HG03060 (cell line): ENCODE measurements at regions not wholly inside any gene's neighbourhood (a gene's known extent, or its start where the extent isn't known, plus 50 kb on each side); places are given as distances from the start of the nearest gene placed in this dataset.
"Not testable (repeated sequence)": the region's sequence is repeated elsewhere in the genome, so short reads cannot be mapped to it uniquely, and the experiment has no call there.

ENCODE experiments used
- ATAC-seq: cut with Tn5 transposase; IDR thresholded peaks from one replicate; pipeline ENCODE4 v1.9.1; 2021; ENCODE audit warnings: low read depth, moderate number of reproducible peaks; ENCODE audit not compliant: unreplicated experiment

- no peak for ATAC-seq
These were observed 194.3 kb downstream of the DLEU7 start for GRCh38 chr13:50649211-50649610.

GRCh38 chr13:50650592-50651504, 192.6 kb downstream of the DLEU7 start:
- no peak for ATAC-seq

DNA sequence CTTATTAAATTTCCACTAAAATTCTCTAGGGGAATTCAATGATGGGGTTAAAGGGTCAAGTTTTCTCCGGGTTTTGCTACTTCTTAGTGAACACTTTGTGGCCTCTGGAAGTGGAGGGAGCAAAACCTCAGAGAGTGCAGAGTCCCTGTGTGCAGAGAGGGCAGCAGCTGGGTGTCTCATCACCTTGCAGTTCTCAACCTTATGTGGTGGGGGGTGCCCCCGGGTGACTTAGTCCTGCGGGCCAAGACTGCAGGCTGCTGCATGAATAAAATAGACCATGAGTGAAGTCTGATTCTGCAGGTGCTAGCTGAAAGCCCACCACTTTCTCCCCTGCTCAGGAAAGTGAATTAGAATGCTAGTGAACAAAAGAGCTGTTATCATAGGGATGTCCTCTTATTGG, 191.6 kb downstream of the DLEU7 start:
- ATAC-seq, result no peak

- ATAC-seq, result no peak
These were observed 189.2 kb downstream of the DLEU7 start for GRCh38 chr13:50654331-50654730.

DNA sequence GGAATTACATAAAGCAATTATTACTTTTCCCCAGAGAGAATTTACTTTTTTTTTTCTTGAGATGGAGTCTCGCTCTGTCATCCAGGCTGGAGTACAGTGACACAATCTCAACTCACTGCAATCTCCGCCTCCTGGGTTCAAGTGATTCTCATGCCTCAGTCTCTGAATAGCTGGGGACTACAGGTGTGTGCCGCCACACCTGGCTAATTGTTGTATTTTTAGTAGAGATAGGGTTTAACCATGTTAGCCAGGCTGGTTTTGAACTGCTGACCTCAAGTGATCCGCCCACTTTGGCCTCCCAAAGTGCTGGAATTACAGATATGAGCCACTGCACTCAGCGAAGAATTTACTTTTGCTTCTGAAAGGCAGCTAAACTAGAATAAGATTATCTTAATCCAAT, 181.6 kb downstream of the DLEU7 start:
- ATAC-seq, result not testable (repeated sequence)

GRCh38 chr13:50664951-50665350, 178.5 kb downstream of the DLEU7 start:
- ATAC-seq, result no peak

DNA sequence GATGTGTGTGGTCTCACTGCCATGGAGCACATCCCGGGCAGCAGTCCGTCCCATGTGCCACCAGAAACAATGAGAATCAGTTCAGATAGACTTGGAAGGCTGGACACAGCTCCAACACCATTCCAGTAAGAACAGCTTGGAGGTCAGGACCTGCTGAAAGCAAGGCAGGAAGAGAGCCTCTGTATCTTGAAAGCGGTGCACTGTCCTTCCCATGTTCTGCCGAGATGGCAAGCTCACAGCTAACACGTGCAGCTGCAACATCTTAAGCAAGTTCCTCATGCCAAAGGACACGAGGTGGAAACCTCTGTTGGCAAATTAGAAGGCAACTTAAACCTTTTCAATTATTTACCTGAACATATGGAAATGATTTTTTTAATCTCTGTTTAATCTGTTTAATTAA, 175.4 kb downstream of the DLEU7 start:
- no peak for ATAC-seq

- no peak for ATAC-seq
These were observed 174.7 kb downstream of the DLEU7 start for GRCh38 chr13:50668691-50669271.

DNA sequence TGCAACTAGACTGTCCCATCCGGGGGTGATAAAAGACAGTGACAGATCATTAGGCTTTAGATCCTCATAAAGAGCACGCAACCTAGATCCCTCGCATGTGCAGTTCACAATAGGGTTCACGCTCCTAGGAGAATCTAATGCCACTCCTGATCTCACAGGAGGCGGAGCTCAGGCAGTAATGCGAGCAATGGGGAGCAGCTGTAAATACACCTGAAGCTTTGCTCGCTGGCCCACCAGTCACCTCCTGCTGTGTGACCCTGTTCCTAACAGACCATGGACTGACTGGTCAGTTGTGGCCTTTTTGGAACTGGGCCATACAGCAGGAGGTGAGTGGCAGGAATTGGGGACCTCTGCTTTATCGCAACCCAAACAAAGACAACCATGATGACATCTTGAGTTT, 173.2 kb downstream of the DLEU7 start:
- no peak for ATAC-seq

DNA sequence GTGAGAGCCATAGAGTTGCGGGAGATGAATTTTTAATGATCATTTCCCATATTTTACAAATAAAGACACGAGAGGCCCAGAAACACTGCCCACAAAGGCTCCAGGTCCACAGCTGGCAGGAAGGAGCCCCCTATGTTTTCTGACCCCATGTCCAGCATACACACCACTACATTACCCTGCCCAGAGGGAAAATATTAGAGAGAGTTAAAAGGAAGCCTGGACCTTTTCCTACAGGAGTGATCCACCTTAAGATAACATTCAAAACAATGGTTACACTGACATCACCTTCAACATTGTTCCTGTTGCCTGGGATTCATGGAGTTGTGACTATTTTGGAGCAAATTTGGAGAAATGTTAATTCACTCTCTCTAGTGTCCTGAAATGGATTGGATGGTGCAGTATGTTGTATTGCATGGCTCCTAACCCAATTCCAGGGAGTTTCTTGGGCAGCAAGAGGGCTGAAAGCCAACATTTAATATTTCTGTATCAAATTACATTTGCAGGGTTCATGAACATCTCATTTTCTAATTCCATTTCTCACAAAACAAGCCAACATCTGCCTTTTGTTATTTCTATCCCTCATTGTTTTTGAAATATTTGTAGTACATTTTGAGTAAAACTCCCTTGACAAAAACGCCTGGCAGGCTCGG, 172.5 kb downstream of the DLEU7 start:
- no peak for ATAC-seq

GRCh38 chr13:50671497-50671850, 172.0 kb downstream of the DLEU7 start:
- ATAC-seq, result no peak

GRCh38 chr13:50672025-50672424, 171.5 kb downstream of the DLEU7 start:
- no peak for ATAC-seq

- ATAC-seq, result no peak
These were observed 167.8 kb downstream of the DLEU7 start for GRCh38 chr13:50675651-50676050.

GRCh38 chr13:50676602-50677001, 166.9 kb downstream of the DLEU7 start:
- peak; percentile 42 for ATAC-seq

GRCh38 chr13:50677258-50677657, 166.2 kb downstream of the DLEU7 start:
- no peak for ATAC-seq

GRCh38 chr13:50677687-50678463, 165.6 kb downstream of the DLEU7 start:
- no peak for ATAC-seq

DNA sequence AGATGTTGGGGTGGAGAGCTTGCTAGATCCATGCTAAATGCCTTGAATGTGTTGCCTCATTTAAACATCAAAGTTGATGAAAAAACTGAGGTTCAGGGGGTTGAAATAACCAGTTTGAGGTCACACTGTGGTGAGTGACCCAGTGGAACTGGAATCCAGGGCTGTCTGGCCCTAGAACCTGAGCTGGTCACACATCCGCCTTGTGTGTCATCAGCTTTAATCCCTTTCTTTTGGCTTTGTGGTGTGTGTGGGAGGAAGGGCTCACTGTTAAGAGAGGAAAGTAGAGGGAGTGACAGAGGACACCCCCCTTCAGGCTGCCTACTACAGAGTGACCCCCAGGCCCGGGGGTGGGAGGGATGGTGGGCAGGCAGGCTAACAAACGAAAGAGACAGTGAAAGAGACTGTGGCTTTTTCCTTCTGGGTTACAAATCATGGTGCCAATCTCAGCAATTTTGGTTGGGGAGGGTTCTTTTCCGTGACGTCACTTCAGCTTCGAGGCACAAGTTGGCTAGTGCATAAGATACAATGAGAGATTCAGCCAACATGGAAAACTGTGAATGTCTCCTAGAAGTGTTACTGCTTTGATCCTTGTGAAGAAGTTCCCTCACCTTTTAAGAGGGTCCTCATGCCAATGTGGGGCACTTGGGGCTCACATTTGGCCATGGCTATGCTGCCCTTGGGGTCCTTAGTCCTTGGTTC, 164.9 kb downstream of the DLEU7 start:
- no peak for ATAC-seq

- ATAC-seq, result no peak
These were observed 164.2 kb downstream of the DLEU7 start for GRCh38 chr13:50679321-50679720.

- ATAC-seq, result no peak
These were observed 161.5 kb downstream of the DLEU7 start for GRCh38 chr13:50682002-50682401.

GRCh38 chr13:50682966-50683365, 160.5 kb downstream of the DLEU7 start:
- ATAC-seq, result no peak
